ENCODE measurements at regions not wholly inside any gene's neighbourhood (a gene's known extent, or its start where the extent isn't known, plus 50 kb on each side); places are given as distances from the start of the nearest gene placed in this dataset.
"Not testable (repeated sequence)": the region's sequence is repeated elsewhere in the genome, so short reads cannot be mapped to it uniquely, and the experiment has no call there.

DNA sequence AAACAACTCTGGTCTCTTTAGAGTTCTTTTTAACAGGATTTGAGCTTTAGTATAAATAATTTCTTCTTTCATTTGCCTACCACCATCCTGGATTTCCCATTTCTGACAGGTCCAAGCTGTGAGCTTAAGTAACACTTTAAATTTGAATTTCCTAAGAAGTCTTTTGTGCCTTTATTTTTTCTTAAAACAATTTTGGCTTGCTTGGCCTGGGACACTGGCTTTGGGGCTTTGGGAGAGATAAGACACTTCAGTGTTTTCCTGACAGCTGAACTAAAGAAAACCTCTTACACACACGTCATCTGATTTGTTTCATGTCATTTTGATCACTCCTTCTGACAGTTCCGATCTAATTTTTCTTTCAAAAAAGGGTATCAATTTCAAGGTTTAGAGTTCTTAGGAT lies 121.3 kb upstream of the BMPER start:
- DNase-seq (ENCODE audit: low spot score), result no peak

DNA sequence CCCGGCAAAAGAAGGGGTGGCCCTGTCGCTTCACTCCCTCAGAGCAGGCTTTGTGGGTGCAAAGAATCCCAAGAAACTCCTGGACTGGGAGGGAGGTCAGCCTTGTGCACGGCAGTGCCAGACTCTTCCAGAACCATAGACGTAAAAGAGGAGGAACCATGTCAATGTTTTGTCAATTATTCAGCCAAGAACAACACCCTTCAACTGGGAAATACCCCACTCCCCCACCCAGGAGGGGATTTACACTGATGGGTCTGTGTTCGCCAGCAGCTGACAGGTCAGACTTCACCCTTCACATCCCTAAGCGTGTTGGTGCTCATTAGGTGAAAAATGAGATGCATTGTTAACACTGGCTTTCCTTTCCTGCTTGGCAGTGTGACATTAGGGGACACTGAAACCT lies 116.8 kb upstream of the BMPER start:
- no peak for DNase-seq (ENCODE audit: low spot score)

DNA sequence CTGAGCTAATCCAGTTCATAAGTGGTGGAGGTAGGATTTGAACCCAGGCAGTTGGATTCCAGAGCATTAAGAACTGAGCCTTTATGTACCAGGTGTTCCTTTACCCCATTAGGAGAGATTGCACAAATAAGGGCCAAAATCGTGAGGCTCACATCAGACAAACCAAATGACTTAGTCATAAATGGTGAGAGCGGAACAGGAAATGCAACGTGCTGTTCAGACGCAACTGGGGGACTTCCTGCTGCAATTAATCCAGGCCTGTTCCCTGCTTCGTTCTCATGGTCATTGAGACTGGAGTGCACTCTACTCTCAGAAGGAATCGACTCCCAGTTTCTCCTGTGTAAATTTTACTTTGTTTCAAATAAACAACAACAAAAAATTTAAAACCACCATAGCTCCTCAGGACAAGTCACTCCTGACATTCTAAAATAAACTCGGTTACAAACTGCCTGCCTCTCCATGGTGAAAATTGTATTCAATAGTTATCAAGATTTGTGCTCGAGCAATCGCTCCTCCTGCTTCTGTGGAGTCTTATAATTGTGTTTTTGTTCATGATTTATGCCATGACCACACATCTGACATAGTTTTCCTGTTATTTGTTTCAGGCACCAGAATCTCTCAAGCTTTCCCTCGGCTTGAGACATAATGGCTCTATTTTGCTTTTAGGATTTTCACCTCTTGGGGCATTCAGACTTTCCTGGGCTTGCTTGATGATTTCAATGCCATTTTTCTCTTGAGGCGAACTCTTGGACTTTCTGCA lies 115.3 kb upstream of the BMPER start:
- DNase-seq (ENCODE audit: low spot score), result no peak

DNA sequence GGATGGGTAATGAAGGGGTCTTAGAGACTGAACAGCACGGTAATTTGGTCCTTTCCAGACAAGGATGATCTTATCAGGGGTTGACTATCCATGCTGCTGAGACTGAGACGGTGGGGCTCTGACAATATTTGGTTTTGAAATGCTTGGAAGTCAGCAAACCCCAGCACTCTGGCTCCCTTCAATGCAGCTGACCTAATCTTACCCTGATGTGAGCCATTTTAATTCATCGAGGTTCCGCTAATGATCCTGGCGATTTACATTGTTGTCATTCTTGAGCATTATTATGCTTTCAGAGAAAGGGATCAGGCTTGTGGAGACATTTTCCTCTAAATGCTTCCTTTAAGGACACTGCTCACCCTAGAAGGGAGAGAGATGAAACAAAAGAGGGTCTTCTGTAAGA lies 114.6 kb upstream of the BMPER start:
- no peak for DNase-seq (ENCODE audit: low spot score)

DNA sequence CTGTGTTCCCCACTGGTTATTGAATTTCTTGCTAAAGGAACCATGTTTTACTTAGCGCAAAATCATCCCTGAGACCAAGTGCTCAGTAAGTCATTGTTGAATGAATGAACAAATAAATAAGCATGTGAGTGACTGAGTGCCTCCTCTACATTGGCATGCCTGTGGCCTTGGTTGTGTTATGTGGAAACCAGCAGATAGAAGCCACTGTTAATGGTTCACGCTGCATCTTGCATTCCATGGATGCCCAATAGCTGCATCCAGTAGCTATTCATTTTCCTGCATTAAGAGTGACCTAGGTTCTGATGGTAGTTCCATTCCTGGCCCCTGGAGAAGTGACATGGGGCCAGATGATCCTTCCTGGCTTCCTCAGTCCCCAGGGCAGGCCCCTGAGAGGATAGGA lies 113.3 kb upstream of the BMPER start:
- no peak for DNase-seq (ENCODE audit: low spot score)

DNA sequence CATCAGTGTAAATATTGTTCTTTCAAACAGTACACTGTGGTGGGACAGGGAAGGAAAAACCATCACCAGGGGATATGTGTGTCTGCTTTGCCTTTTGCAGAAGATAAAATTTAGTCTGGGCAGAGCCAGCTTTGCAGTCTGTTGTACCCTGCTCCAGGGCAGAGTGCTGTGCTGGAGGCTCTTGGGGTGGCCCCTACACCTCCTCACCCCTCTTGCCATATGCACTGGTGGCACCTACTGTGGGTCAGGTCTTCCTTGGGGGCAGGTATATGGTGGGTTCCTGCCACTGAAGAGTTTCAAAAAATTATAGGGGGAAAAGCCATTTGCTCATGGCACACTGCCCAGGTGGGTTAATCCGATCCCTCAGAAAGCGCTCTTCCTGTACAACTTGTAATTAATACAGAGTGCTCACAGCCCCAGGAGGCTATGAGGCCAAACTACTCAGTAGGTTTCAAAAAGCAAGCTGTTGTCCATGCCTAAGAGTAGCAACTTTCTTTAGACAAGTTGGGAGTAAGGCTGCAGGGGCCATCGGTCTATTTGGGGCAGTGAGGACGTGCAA lies 112.7 kb upstream of the BMPER start:
- DNase-seq (ENCODE audit: low spot score), result no peak

DNA sequence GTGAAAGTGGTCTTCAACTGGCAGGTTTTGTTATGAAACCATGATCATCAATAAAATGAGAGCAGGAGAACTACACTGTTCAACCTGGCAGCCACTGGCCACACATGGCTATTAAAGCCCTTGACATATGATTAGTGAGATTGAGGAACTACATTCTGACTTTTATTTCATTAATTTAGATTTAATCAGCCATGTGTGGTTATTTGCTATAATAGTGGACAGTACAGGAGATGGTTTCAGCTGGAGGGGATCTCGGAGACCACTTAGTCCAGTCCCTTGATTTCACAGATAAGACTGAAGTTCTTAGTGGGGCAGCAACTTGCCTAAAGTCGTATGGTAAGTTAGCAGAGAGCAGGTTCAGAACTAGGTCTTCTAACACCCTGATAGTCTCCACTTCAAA lies 111.7 kb upstream of the BMPER start:
- DNase-seq (ENCODE audit: low spot score), result no peak

DNA sequence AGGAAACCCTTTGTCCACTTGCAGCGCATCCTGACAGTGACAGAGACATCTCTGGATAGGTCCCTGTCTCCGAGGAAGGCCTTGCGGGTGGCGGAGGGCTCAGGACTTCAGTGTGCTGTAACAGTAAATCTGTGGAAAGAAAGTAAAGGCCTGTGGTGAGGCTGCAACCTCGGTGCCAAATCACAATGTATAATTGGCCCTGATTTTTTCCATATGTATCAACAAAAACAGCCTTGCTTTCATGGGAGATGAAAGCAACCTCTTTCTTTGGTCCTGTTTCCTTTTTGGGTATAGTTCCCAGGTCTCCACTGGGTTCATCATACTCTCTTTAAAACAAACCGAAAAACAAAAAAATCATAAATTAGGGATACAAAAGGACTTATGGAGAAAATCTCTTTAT lies 110.9 kb upstream of the BMPER start:
- no peak for DNase-seq (ENCODE audit: low spot score)

DNA sequence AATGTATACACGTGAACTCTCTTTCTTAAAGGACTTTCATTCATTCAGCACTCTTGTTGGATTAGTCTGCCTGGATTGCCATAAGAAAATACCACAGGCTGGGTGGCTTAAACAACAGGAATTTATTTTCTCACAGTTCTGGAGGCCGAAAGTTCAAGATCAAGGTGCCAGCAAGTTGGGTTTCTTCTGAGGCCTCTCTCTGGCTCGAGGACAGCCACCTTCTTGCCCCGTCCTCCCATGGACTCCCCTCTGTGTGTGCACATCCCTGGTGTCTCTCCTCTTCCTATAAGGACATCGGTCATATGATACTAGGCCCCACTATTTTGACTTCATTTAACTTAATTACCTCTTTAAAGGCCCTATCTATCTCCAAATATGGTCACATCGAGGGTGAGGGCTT lies 110.4 kb upstream of the BMPER start:
- DNase-seq (ENCODE audit: low spot score), result no peak

DNA sequence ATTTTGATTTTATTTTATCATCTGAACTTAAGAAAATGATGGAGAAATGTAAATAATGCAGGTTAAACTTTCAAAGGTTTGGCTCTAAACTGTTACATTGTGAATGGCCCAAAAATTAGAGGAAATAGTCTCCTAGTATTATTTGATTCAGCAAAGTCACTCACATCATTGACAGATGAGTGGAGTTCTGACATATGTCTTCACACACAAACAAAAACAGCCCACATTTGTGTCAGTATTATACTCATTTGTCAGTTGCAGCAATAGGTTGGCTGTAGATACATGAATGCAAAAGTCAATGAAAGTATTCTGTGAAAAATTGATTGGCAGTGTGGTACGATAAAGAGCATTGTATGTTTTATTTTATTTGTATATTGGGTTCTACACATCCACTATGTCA lies 108.8 kb upstream of the BMPER start:
- DNase-seq (ENCODE audit: low spot score), result no peak

DNA sequence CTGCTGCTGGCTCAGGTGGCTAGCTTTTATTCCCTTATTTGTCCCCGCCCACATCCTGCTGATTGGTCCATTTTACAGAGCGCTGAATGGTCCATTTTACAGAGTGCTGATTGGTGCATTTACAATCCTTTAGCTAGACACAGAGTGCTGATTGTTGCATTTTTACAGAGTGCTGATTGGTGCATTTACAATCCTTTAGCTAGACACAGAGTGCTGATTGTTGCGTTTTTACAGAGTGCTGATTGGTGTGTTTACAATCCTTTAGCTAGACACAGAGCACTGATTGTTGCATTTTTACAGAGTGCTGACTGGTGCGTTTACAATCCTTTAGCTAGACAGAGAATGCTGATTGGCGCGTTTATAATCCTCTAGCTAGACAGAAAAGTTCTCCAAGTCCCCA lies 107.8 kb upstream of the BMPER start:
- not testable (repeated sequence) for DNase-seq (ENCODE audit: low spot score)

DNA sequence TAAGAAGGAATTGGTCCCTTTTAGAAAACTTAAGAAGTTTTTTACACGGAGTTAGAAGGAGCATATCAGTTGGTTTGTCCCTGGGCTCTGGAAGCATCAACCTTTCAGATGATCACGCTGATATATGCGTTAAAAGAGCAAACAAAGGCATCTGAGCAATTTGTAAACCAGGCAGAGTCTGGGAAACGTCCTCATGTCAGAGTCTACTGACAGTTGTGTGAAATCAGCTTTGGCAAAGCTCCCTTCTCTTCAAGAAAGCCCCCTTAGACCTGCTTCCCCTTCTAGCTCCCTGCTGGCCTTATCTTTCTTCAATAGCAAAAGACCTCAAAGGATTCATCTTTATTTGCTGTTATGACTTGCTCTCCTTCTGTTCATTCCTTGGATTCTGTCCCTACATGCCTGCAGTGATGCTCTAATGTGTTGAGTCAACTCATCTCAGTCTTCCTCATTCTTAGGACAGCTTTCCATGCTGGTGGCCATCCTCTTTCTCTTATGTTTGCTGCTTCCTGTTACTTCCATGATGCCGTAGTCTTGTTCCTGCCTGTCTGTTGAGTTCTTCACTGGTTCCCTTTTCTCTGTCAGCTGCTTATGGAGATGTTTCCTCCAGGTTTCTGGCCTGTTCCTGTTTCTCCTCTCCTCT lies 106.5 kb upstream of the BMPER start:
- DNase-seq (ENCODE audit: low spot score), result no peak

DNA sequence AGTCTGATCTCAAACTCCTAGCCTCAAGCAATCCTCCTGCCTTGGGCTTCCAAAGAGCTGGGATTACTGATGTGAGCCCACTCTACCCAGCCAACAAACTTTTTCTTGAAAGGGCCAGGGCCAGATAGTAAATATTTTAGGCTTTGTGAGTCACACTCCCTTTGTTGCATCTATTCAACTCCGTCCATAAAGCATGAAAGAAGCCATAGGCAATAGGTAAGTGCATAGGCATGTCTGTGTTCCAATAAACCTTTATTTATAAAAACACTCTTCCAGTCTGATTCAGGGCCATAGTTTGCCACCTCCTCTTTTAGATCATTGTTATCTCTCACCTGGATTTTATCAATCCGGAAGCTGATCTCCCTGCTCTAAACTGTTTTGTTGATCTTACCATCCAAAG lies 105.6 kb upstream of the BMPER start:
- no peak for DNase-seq (ENCODE audit: low spot score)

DNA sequence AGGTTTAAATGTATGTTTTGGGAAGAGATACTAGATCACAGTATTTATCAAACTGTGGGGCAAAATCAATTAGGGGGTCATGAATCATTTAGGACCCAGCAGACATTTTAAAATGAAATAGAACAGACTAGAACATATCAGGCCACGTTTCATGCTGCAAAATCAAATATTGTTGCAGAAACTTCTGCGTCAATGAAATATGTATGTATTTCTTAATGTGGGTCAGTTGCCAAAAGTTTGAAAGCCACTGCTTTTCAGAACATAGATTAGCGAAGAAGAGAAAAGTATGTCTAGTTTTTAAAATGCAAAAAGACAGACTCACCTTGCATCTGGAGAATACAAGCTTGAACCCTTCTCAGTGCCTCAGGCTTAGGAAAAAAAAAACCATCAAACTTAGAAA lies 102.7 kb upstream of the BMPER start:
- no peak for DNase-seq (ENCODE audit: low spot score)

DNA sequence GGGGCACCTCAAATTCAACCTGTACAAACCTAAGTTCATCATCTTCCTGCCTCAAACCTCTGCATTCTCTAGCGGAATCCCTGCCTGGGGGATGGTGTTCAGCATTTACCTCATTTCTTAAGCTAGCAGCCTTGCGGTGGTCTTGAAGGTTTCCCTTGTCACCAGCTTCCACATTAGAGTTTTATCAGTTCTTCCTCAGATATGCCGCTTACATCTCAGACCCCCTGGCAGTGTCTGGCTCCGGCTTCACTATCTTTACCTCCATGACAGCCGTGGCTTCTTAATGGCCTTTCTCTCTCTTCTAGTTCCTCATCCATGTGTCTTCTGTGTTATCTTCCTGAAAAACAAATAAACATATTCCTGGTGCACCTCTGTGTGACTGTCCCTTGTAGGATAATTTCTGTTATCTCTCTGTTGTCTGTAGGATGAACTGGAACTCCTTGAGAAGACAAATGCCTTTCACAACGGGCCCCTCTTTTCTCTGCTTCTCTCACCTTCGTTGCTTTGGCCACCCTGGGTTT lies 101.1 kb upstream of the BMPER start:
- DNase-seq (ENCODE audit: low spot score), result no peak

DNA sequence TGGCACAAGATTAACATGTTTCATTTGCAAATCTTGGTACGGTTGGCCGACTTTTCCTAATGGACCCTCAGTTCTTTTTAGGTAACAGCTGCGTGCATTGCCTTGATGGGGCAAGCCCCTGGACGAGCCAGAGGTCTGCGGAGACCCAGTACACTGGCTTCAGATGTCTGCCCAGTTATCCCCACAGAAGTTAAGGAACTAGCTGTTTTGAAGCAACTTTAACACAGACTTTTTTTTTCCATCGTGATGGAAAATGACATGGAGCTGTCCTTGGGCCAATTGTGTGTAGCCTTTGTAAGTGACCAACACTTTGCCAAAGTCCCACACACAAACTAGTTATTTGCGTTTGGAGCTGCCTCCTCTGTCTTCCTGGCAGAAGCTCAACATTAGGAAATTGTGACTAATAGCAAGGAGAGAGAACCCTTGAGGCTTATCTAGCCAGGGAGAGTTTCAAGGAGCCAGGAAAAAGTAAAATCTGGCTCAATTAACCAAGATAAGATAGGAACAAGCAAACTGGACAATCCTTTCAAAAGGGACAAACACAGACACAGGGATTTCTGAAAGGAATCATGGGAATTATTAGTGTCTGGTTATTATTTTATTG lies 99.6 kb upstream of the BMPER start:
- no peak for DNase-seq (ENCODE audit: low spot score)

DNA sequence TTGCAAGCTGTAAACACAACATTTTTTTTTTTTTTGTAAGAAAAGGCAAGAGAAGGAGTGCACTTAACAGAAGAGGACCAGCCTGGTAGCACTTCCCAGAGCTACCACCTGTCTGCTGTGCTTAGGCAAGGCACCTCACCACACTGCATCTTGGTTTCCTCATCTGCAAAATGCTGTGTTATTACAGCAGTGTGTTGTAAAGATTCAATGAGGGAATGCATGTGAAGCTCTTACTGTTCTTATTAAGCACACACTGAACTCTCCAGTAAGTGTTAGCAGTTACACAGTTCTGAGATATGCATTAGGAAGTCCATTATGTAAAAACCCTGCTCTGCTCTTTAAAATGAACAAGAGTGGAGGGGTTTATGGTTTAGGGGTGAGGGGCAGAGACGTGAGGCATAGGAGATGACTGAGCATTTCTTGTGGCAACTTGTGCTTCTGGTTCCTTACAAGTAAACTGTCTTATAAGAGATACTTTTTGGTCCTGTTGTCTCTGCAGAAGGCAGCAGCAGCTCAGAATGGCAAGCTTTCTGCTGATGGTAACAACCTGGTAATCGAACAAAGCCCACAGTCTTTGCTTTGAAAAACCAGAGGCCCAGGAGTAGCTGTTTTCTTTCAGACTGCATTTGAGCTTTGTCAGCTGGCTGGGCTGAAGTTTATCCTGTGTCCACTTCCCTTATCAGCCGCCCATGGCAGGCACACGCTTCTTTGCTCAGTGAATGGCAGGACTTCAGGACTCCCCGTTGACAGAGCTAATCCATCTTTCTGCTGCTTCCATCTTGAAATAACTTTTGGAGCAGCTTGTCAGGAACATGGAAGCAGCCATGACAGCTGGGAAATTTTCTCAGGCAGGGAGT lies 98.8 kb upstream of the BMPER start:
- no peak for DNase-seq (ENCODE audit: low spot score)

DNA sequence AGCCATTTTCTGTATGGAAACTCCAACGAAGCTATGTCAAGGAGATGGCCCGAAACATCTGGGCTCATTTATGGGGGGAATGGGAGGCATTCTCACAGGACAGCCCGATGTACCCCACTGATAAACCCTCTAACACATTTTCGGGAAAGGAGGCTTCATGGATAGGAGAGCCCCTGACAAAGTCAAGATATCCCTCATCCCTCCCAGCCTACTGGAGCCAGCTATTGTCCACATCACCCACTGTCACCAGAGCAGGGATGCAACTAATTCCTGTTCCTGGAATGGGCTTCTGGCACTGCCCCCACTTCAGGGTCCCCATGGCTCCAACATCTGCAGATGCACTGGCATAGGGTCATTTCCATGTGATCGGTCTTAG lies 98.2 kb upstream of the BMPER start:
- DNase-seq (ENCODE audit: low spot score), result no peak

DNA sequence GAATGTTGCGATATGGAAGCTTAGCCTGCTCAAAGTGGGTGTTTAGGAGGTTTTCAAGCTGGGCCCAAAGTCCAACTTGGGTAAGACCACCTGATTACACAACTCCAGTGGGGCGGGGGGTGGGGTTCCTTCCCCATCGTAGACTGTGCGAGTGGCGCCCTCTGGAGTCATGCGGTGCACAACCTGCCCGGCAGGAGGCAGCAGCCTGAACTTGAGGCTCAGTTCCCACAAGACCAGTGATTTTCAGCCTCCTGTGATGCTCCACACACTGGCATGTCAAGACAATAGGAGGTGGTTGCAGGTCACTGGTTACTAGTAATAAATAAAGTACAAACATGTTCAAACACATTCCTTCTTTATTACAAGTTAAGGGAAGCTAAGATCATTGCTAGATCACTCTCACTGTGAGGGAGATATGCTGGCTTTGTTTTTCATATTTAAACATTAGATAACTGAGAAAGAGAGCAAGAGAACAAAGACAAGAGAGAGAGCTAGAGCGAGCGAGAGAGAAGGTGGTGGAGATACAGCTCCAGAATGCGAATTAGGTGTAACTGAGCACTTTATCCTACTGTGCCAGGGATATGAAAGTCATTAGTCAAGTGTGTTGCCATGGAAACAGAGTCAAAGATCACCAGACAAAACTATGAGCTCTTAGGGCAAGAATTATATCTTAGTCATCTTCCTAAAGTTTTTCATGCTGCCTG lies 97.4 kb upstream of the BMPER start:
- DNase-seq (ENCODE audit: low spot score), result no peak

DNA sequence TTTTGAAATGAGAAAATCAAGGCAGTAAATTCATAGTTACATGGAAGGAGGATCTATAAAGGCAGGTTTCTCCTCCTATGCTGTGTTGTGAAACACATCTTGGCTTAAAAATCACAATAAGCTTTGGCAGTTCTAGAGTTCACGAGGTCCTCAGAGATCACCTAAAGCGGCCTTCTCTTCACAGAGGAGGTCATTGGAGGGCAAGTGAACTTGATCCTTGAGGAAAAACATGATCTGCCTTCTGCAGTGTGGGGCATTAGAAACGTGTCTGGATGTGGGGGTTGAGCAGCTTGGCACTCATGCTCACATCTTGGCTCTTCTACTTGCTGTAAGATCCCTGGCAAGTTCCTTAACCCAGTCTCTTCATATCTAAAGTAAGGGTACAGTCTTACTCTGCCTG lies 96.1 kb upstream of the BMPER start:
- DNase-seq (ENCODE audit: low spot score), result no peak

DNA sequence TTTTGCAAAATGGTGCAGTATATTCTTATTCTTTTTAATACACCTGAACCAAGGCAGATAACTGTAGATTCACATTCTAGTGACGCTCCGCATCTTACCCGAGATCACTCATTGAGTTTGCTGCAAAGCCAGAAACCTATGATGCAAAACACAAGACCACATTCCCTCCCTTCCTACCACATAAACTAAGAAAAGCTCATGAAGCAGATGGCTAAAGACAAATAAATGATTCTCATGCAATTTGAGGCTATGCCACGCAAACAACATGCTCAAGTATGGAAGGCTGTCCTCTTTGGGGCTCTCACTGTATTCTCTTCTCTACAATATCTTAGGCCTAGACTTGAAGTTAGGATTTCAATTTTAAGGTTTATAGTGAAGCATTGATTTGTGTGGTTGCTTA lies 95.0 kb upstream of the BMPER start:
- DNase-seq (ENCODE audit: low spot score), result no peak

DNA sequence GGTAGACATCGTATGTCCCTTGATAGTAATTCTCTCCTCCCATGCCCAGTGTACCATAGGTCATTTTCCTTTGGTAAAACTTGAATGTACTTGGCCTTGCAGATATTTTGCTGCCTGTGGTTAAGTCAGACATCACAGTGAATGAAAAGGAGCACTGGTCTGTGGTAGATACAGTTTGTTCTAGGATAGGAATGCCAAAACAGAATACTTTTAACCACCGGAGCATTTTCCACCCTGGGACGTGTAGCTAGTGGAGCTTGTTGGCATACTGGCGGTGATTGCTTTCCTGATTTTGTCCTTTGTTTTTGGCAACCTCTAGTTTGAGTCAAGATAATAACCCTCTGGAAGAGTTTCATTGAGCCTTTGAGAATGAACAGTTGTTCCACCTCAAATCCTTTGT lies 92.0 kb upstream of the BMPER start:
- no peak for DNase-seq (ENCODE audit: low spot score)

Measured in hematopoietic multipotent progenitor cell treated with erythropoietin and hydrocortisone succinate and interleukin-3 and kit ligand, for 15 days (in vitro differentiated cells).